ENCODE measurements at regions not wholly inside any gene's neighbourhood (a gene's known extent, or its start where the extent isn't known, plus 50 kb on each side); places are given as distances from the start of the nearest gene placed in this dataset.
"Not testable (repeated sequence)": the region's sequence is repeated elsewhere in the genome, so short reads cannot be mapped to it uniquely, and the experiment has no call there.

GRCh38 chr21:22319435-22319834 is 1321.2 kb downstream of the NCAM2 start:
- no peak for TF ChIP-seq POLR2A (IDR thresholded peaks at IDR 0.05; ENCODE audit: low read depth, low read length)
- DNase-seq (ENCODE audit: insufficient read length, low spot score), result no peak
- no peak for FAIRE-seq

- no peak for TF ChIP-seq POLR2A (IDR thresholded peaks at IDR 0.05; ENCODE audit: low read depth, low read length)
- no peak for FAIRE-seq
- DNase-seq (ENCODE audit: insufficient read length, low spot score), result no peak
Measured at GRCh38 chr21:22342889-22343288, 1344.7 kb downstream of the NCAM2 start.

GRCh38 chr21:22343303-22343702 is 1345.1 kb downstream of the NCAM2 start:
- DNase-seq (ENCODE audit: insufficient read length, low spot score) (no peak), FAIRE-seq (no peak)

GRCh38 chr21:22343721-22344120 is 1345.5 kb downstream of the NCAM2 start:
- no peak for FAIRE-seq
- TF ChIP-seq POLR2A (IDR thresholded peaks at IDR 0.05; ENCODE audit: low read depth, low read length), result no peak
- DNase-seq (ENCODE audit: insufficient read length, low spot score), result no peak

More at GRCh38 chr21:22343303-22343702, 1345.1 kb downstream of the NCAM2 start:
- TF ChIP-seq POLR2A (IDR thresholded peaks at IDR 0.05; ENCODE audit: low read depth, low read length), result no peak

GRCh38 chr21:22345624-22346023 is 1347.4 kb downstream of the NCAM2 start:
- no peak for TF ChIP-seq POLR2A (IDR thresholded peaks at IDR 0.05; ENCODE audit: low read depth, low read length)
- FAIRE-seq, result no peak
- DNase-seq (ENCODE audit: insufficient read length, low spot score), result no peak

GRCh38 chr21:22346576-22346975 is 1348.4 kb downstream of the NCAM2 start:
- no peak for DNase-seq (ENCODE audit: insufficient read length, low spot score)
- no peak for TF ChIP-seq POLR2A (IDR thresholded peaks at IDR 0.05; ENCODE audit: low read depth, low read length)
- no peak for FAIRE-seq

- no peak for TF ChIP-seq POLR2A (IDR thresholded peaks at IDR 0.05; ENCODE audit: low read depth, low read length)
- DNase-seq (ENCODE audit: insufficient read length, low spot score), result no peak
- FAIRE-seq, result no peak
Measured at GRCh38 chr21:22351076-22351475, 1352.9 kb downstream of the NCAM2 start.

- DNase-seq (ENCODE audit: insufficient read length, low spot score), result no peak
- no peak for FAIRE-seq
- no peak for TF ChIP-seq POLR2A (IDR thresholded peaks at IDR 0.05; ENCODE audit: low read depth, low read length)
Measured at GRCh38 chr21:22352088-22352487, 1353.9 kb downstream of the NCAM2 start.

- TF ChIP-seq POLR2A (IDR thresholded peaks at IDR 0.05; ENCODE audit: low read depth, low read length), result no peak
- FAIRE-seq, result no peak
- no peak for DNase-seq (ENCODE audit: insufficient read length, low spot score)
Measured at GRCh38 chr21:22355949-22356348, 1357.7 kb downstream of the NCAM2 start.

GRCh38 chr21:22356663-22357062 is 1358.5 kb downstream of the NCAM2 start:
- no peak for FAIRE-seq
- no peak for TF ChIP-seq POLR2A (IDR thresholded peaks at IDR 0.05; ENCODE audit: low read depth, low read length)

GRCh38 chr21:22359599-22359998 is 1361.4 kb downstream of the NCAM2 start:
- not testable (repeated sequence) for DNase-seq (ENCODE audit: insufficient read length, low spot score); FAIRE-seq

More at GRCh38 chr21:22356663-22357062, 1358.5 kb downstream of the NCAM2 start:
- no peak for DNase-seq (ENCODE audit: insufficient read length, low spot score)

- no peak for FAIRE-seq
- no peak for DNase-seq (ENCODE audit: insufficient read length, low spot score)
- TF ChIP-seq POLR2A (IDR thresholded peaks at IDR 0.05; ENCODE audit: low read depth, low read length), result no peak
Measured at GRCh38 chr21:22363504-22363903, 1365.3 kb downstream of the NCAM2 start.

- DNase-seq (ENCODE audit: insufficient read length, low spot score) (no peak), FAIRE-seq (peak; percentile 6)
- TF ChIP-seq POLR2A (IDR thresholded peaks at IDR 0.05; ENCODE audit: low read depth, low read length), result no peak
Measured at GRCh38 chr21:22364163-22364562, 1366.0 kb downstream of the NCAM2 start.

- FAIRE-seq, result no peak
- DNase-seq (ENCODE audit: insufficient read length, low spot score), result no peak
- TF ChIP-seq POLR2A (IDR thresholded peaks at IDR 0.05; ENCODE audit: low read depth, low read length), result no peak
Measured at GRCh38 chr21:22374218-22374969, 1376.2 kb downstream of the NCAM2 start.

GRCh38 chr21:22377795-22378194 is 1379.6 kb downstream of the NCAM2 start:
- not testable (repeated sequence) for FAIRE-seq; DNase-seq (ENCODE audit: insufficient read length, low spot score)

All from H54 (cell line).